ENCODE measurements at regions not wholly inside any gene's neighbourhood (a gene's known extent, or its start where the extent isn't known, plus 50 kb on each side); places are given as distances from the start of the nearest gene placed in this dataset.
"Not testable (repeated sequence)": the region's sequence is repeated elsewhere in the genome, so short reads cannot be mapped to it uniquely, and the experiment has no call there.

- no peak overlapping the region for H3K27ac ChIP-seq (ENCODE audit: low read depth in 2 of 2, low read length in 2 of 2)
- no peaks in the 10 kb centered on the region for H3K27me3 ChIP-seq (ENCODE audit: control insufficient read depth in 2 of 2, insufficient read depth in 2 of 2, low read length in 2 of 2)
- no peak overlapping the region for H3K9ac ChIP-seq (ENCODE audit: low read depth in 1 of 2, low read length in 2 of 2)
Observed at GRCh38 chr12:76186131-76186906, 101.8 kb upstream of the NAP1L1 start.

GRCh38 chr12:76183459-76184186 lies 99.1 kb upstream of the NAP1L1 start:
- Histone ChIP-seq H3K27me3 (ENCODE audit: control insufficient read depth in 2 of 2, insufficient read depth in 2 of 2, low read length in 2 of 2) (no peaks in the 10 kb centered on the region), H3K27ac (ENCODE audit: low read depth in 2 of 2, low read length in 2 of 2) (no peak overlapping the region)

More at GRCh38 chr12:76186131-76186906, 101.8 kb upstream of the NAP1L1 start:
- Histone ChIP-seq H3K4me1 (ENCODE audit: control insufficient read depth in 2 of 2, insufficient read depth in 2 of 2, low read length in 2 of 2) (no peaks in the 10 kb centered on the region), H3K4me3 (ENCODE audit: low read length in 2 of 2) (no peak overlapping the region), H3K36me3 (ENCODE audit: control insufficient read depth in 2 of 2, insufficient read depth in 2 of 2, low read length in 2 of 2) (no peaks in the 10 kb centered on the region), H3K9me3 (ENCODE audit: control insufficient read depth in 2 of 2, low read length in 2 of 2) (no peaks in the 10 kb centered on the region)

GRCh38 chr12:76180401-76181277 lies 96.2 kb upstream of the NAP1L1 start:
- H3K9ac ChIP-seq (ENCODE audit: low read depth in 1 of 2, low read length in 2 of 2), result no peak overlapping the region
- no peak overlapping the region for H3K4me3 ChIP-seq (ENCODE audit: low read length in 2 of 2)
- H3K4me1 ChIP-seq (ENCODE audit: control insufficient read depth in 2 of 2, insufficient read depth in 2 of 2, low read length in 2 of 2), result no peaks in the 10 kb centered on the region
- no peaks in the 10 kb centered on the region for H3K36me3 ChIP-seq (ENCODE audit: control insufficient read depth in 2 of 2, insufficient read depth in 2 of 2, low read length in 2 of 2)
- no peaks in the 10 kb centered on the region for H3K9me3 ChIP-seq (ENCODE audit: control insufficient read depth in 2 of 2, low read length in 2 of 2)
- peaks cover 0 to 3% of the 10 kb centered on the region in 2 donors for H3K27me3 ChIP-seq (ENCODE audit: control insufficient read depth in 2 of 2, insufficient read depth in 2 of 2, low read length in 2 of 2)
- no peak overlapping the region for H3K27ac ChIP-seq (ENCODE audit: low read depth in 2 of 2, low read length in 2 of 2)

More at GRCh38 chr12:76183459-76184186, 99.1 kb upstream of the NAP1L1 start:
- no peak overlapping the region for H3K9ac ChIP-seq (ENCODE audit: low read depth in 1 of 2, low read length in 2 of 2)
- no peak overlapping the region for H3K4me3 ChIP-seq (ENCODE audit: low read length in 2 of 2)
- no peaks in the 10 kb centered on the region for H3K9me3 ChIP-seq (ENCODE audit: control insufficient read depth in 2 of 2, low read length in 2 of 2)
- H3K4me1 ChIP-seq (ENCODE audit: control insufficient read depth in 2 of 2, insufficient read depth in 2 of 2, low read length in 2 of 2), result no peaks in the 10 kb centered on the region
- H3K36me3 ChIP-seq (ENCODE audit: control insufficient read depth in 2 of 2, insufficient read depth in 2 of 2, low read length in 2 of 2), result no peaks in the 10 kb centered on the region

DNA sequence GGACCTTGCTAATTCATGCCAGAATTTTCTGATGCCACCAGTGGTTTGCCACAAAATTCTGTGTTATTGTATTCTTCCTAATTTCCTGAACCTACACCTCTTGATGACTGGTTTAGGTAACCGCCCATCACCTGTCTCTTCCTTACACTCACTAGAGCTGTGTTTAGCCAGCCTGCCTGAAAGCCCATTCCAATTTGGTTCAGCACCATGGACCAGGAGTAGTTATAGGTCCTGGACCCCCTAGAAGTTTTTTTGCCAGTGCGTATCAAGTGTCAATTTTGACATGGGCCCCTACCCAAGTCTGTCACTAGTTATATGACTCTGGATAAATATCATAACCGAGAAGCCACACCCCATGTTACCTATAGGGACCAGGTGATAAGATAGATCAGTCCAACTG lies 94.0 kb upstream of the NAP1L1 start:
- no peaks in the 10 kb centered on the region for H3K4me1 ChIP-seq (ENCODE audit: control insufficient read depth in 2 of 2, insufficient read depth in 2 of 2, low read length in 2 of 2)
- no peaks in the 10 kb centered on the region for H3K36me3 ChIP-seq (ENCODE audit: control insufficient read depth in 2 of 2, insufficient read depth in 2 of 2, low read length in 2 of 2)
- no peaks in the 10 kb centered on the region for H3K9me3 ChIP-seq (ENCODE audit: control insufficient read depth in 2 of 2, low read length in 2 of 2)
- H3K4me3 ChIP-seq (ENCODE audit: low read length in 2 of 2), result no peak overlapping the region
- no peak overlapping the region for H3K27ac ChIP-seq (ENCODE audit: low read depth in 2 of 2, low read length in 2 of 2)
- H3K9ac ChIP-seq (ENCODE audit: low read depth in 1 of 2, low read length in 2 of 2), result no peak overlapping the region
- H3K27me3 ChIP-seq (ENCODE audit: control insufficient read depth in 2 of 2, insufficient read depth in 2 of 2, low read length in 2 of 2), result peaks cover 0 to 3% of the 10 kb centered on the region in 2 donors

DNA sequence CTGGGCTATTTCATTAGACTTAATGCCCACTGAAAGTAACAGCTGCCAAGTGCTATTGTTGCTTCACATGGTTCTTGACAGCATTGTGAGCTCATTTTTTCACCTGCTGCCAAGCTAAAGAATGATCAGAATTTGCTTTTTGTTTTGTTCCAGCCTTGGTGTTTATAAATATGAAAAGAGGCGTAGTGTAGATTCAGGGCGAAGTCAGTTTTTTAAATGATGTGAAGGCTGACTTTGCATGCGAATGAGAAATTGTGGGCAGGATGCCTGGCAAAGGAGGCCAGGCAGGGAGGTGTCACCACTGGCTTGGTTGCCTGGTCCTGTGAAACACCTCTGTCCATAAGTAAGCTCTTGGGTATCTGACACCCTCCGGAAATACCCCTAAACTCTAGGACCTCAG lies 93.3 kb upstream of the NAP1L1 start:
- Histone ChIP-seq H3K9me3 (ENCODE audit: control insufficient read depth in 2 of 2, low read length in 2 of 2) (no peaks in the 10 kb centered on the region), H3K4me3 (ENCODE audit: low read length in 2 of 2) (no peak overlapping the region), H3K4me1 (ENCODE audit: control insufficient read depth in 2 of 2, insufficient read depth in 2 of 2, low read length in 2 of 2) (no peaks in the 10 kb centered on the region), H3K27ac (ENCODE audit: low read depth in 2 of 2, low read length in 2 of 2) (no peak overlapping the region), H3K27me3 (ENCODE audit: control insufficient read depth in 2 of 2, insufficient read depth in 2 of 2, low read length in 2 of 2) (peaks cover 0 to 3% of the 10 kb centered on the region in 2 donors), H3K9ac (ENCODE audit: low read depth in 1 of 2, low read length in 2 of 2) (no peak overlapping the region), H3K36me3 (ENCODE audit: control insufficient read depth in 2 of 2, insufficient read depth in 2 of 2, low read length in 2 of 2) (no peaks in the 10 kb centered on the region)

DNA sequence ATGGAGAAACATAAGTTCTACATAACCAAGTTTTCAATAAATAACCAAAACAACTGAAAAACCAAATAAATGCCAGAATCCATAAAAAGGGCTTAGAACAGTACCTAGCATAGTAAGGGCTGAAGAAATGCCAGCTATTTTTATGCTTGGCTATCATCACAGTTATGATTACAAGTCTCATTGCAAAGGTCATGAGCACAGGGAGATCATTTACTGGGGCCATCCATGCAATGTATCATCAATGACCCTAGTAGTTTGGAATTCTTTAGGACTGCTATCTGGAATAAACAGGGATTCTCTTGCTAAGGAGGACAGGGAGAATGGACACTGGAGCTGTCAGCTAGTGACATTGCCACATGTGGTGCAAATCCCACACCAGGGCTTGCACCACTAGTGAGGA lies 92.5 kb upstream of the NAP1L1 start:
- Histone ChIP-seq H3K36me3 (ENCODE audit: control insufficient read depth in 2 of 2, insufficient read depth in 2 of 2, low read length in 2 of 2) (no peaks in the 10 kb centered on the region), H3K4me1 (ENCODE audit: control insufficient read depth in 2 of 2, insufficient read depth in 2 of 2, low read length in 2 of 2) (no peaks in the 10 kb centered on the region), H3K9me3 (ENCODE audit: control insufficient read depth in 2 of 2, low read length in 2 of 2) (no peaks in the 10 kb centered on the region), H3K27ac (ENCODE audit: low read depth in 2 of 2, low read length in 2 of 2) (no peak overlapping the region), H3K9ac (ENCODE audit: low read depth in 1 of 2, low read length in 2 of 2) (no peak overlapping the region), H3K27me3 (ENCODE audit: control insufficient read depth in 2 of 2, insufficient read depth in 2 of 2, low read length in 2 of 2) (peaks cover 0 to 3% of the 10 kb centered on the region in 2 donors), H3K4me3 (ENCODE audit: low read length in 2 of 2) (no peak overlapping the region)

DNA sequence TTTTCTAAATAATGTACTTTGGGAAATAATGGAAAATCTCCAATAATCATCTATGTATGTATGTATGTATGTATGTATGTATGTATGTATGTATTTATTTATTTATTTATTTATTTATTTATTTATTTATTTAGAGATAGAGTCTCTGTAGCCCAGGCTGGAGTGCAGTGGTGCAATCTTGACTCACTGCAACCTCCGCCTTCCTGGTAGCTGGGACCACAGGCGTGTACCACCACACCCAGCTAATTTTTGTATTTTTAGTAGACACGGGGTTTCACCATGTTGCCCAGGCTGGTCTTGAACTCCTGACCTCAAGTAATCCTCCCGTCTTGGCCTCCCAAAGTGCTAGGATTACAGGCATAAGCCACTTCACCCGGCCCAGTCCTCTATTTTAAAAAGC lies 91.5 kb upstream of the NAP1L1 start:
- H3K27ac ChIP-seq (ENCODE audit: low read depth in 2 of 2, low read length in 2 of 2); H3K4me3 ChIP-seq (ENCODE audit: low read length in 2 of 2); H3K4me1 ChIP-seq (ENCODE audit: control insufficient read depth in 2 of 2, insufficient read depth in 2 of 2, low read length in 2 of 2); H3K27me3 ChIP-seq (ENCODE audit: control insufficient read depth in 2 of 2, insufficient read depth in 2 of 2, low read length in 2 of 2); H3K9ac ChIP-seq (ENCODE audit: low read depth in 1 of 2, low read length in 2 of 2); H3K36me3 ChIP-seq (ENCODE audit: control insufficient read depth in 2 of 2, insufficient read depth in 2 of 2, low read length in 2 of 2); H3K9me3 ChIP-seq (ENCODE audit: control insufficient read depth in 2 of 2, low read length in 2 of 2): not testable (repeated sequence)

DNA sequence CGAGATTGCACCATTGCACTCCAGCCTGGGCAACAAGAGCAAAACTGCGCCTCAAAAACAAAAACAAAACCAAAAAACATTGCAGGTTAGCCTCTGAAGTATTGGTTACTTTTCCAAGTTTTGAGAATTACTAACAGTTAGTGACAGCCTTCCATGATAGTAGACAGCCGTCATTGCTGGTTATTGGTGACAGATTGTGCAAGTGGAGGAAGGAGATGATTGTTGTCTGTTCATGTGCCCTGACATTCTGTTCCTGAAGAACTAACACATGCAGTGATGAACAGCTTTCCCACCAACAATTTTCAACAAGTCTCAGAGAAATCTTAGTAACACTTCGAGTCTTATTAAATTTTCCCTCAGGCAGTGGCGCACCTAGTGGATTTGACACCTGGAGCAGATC lies 89.3 kb upstream of the NAP1L1 start:
- Histone ChIP-seq H3K4me3 (ENCODE audit: low read length in 2 of 2) (no peak overlapping the region), H3K4me1 (ENCODE audit: control insufficient read depth in 2 of 2, insufficient read depth in 2 of 2, low read length in 2 of 2) (no peaks in the 10 kb centered on the region), H3K36me3 (ENCODE audit: control insufficient read depth in 2 of 2, insufficient read depth in 2 of 2, low read length in 2 of 2) (no peaks in the 10 kb centered on the region), H3K27me3 (ENCODE audit: control insufficient read depth in 2 of 2, insufficient read depth in 2 of 2, low read length in 2 of 2) (peaks cover 0 to 3% of the 10 kb centered on the region in 2 donors), H3K9me3 (ENCODE audit: control insufficient read depth in 2 of 2, low read length in 2 of 2) (no peaks in the 10 kb centered on the region), H3K27ac (ENCODE audit: low read depth in 2 of 2, low read length in 2 of 2) (no peak overlapping the region), H3K9ac (ENCODE audit: low read depth in 1 of 2, low read length in 2 of 2) (no peak overlapping the region)

DNA sequence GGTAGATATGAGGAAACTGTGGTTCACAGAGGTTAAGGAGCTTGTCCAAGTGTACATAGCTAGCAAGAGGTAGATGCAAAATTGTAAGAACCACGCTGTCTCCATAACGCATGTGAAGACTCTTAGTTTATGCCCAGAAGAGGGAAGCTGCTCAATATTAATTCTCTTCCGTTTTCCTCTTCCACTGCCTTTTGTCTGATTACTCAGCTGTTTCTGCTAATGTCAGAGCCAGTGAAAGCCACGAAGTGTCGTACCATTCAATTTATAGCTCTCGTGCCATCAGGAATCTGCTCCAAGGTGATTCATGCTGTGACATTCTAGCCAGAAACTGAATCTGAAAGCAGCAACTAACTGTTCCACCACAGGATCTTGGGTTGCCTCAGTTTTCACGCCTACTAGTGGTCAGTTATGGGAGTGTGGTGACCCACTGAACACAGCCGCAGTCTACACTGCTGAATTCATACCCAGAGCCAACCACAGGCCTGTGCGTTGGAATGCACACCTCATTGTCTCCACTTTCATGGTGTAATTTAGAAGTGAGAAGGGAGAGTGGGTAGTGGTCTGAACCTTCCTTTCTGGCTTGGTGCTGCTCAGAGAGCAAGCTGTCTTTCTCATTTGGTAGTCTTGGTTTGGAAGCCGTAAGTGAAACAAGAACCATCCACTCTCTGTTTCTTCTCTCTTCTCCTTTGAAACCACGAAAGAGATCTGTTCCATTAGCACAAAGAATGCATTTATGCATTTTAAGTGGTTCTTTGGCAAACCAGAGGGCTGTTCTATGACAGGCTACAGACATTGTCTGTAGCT lies 74.2 kb upstream of the NAP1L1 start:
- H3K4me3 ChIP-seq (ENCODE audit: low read length in 2 of 2), result peak overlapping the region; percentile 5 to 64
- no peak overlapping the region for H3K9ac ChIP-seq (ENCODE audit: low read depth in 1 of 2, low read length in 2 of 2)
- no peaks in the 10 kb centered on the region for H3K36me3 ChIP-seq (ENCODE audit: control insufficient read depth in 2 of 2, insufficient read depth in 2 of 2, low read length in 2 of 2)
- no peaks in the 10 kb centered on the region for H3K9me3 ChIP-seq (ENCODE audit: control insufficient read depth in 2 of 2, low read length in 2 of 2)
- peak overlapping the region in 1 of 2 donors; percentile 35 for H3K27ac ChIP-seq (ENCODE audit: low read depth in 2 of 2, low read length in 2 of 2)
- no peaks in the 10 kb centered on the region for H3K27me3 ChIP-seq (ENCODE audit: control insufficient read depth in 2 of 2, insufficient read depth in 2 of 2, low read length in 2 of 2)
- H3K4me1 ChIP-seq (ENCODE audit: control insufficient read depth in 2 of 2, insufficient read depth in 2 of 2, low read length in 2 of 2), result no peaks in the 10 kb centered on the region
